ENCODE measurements at regions not wholly inside any gene's neighbourhood (a gene's known extent, or its start where the extent isn't known, plus 50 kb on each side); places are given as distances from the start of the nearest gene placed in this dataset.

GRCh38 chr13:65623148-65623547, 1607.0 kb downstream of the PCDH9 start:
- no peak overlapping the region for H3K4me3 Mint-ChIP-seq
- H3K27me3 Mint-ChIP-seq (ENCODE audit: low read depth), result no peaks in the 10 kb centered on the region
- no peaks in the 10 kb centered on the region for H3K4me1 Mint-ChIP-seq
- ChIA-PET POLR2A (no interaction called here), CTCF (interaction anchor here (1.5 kb wide), 1 partner anchor 10 kb away, joined by 3 read pairs; no protein-coding TSS in a partner anchor)
- no peak overlapping the region for H3K27ac Mint-ChIP-seq
- H3K9me3 Mint-ChIP-seq, result no peaks in the 10 kb centered on the region
- no peak for ATAC-seq
- H3K36me3 Mint-ChIP-seq, result no peaks in the 10 kb centered on the region
- TF ChIP-seq ZNF416 (CRISPR knock-in tag; IDR thresholded peaks at IDR 0.05), result no peak
- no peak for TF ChIP-seq SMAD4 (CRISPR knock-in tag; IDR thresholded peaks at IDR 0.05)
- no peak for TF ChIP-seq FOXP4 (CRISPR knock-in tag; IDR thresholded peaks at IDR 0.05)
- TF ChIP-seq ATF1 (CRISPR knock-in tag; IDR thresholded peaks at IDR 0.05), result no peak
- TF ChIP-seq ATF6 (CRISPR knock-in tag; IDR thresholded peaks at IDR 0.05), result no peak
- TF ChIP-seq ERG (CRISPR knock-in tag; IDR thresholded peaks at IDR 0.05), result no peak
- TF ChIP-seq FOXP1 (CRISPR knock-in tag; IDR thresholded peaks at IDR 0.05; ENCODE audit: borderline replicate concordance), result no peak
- TF ChIP-seq ZMAT4 (CRISPR knock-in tag; IDR thresholded peaks at IDR 0.05), result no peak
- TF ChIP-seq MLX (CRISPR knock-in tag; IDR thresholded peaks at IDR 0.05), result no peak
- no peak for TF ChIP-seq ARID4B (CRISPR knock-in tag; IDR thresholded peaks at IDR 0.05; ENCODE audit: borderline replicate concordance)
- no peak for TF ChIP-seq ZNF425 (CRISPR knock-in tag; conservative IDR thresholded peaks at IDR 0.05)
- no peak for TF ChIP-seq SMAD3 (CRISPR knock-in tag; IDR thresholded peaks at IDR 0.05; ENCODE audit: borderline replicate concordance)
- TF ChIP-seq RORB (CRISPR knock-in tag; IDR thresholded peaks at IDR 0.05), result no peak
- no peak for TF ChIP-seq ZNF232 (CRISPR knock-in tag; IDR thresholded peaks at IDR 0.05)
- no peak for TF ChIP-seq ZNF317 (CRISPR knock-in tag; IDR thresholded peaks at IDR 0.05; ENCODE audit: borderline replicate concordance, low read depth)
- no peak for DNase-seq (ENCODE audit: low spot score)
